ENCODE measurements at regions not wholly inside any gene's neighbourhood (a gene's known extent, or its start where the extent isn't known, plus 50 kb on each side); places are given as distances from the start of the nearest gene placed in this dataset.

GRCh38 chr2:67619204-67619603, 222.1 kb downstream of the ETAA1 start:
- TF ChIP-seq POLR2AphosphoS5 (IDR thresholded peaks at IDR 0.05; ENCODE audit: low read depth, low read length) (no peak), CTCF (IDR thresholded peaks at IDR 0.05 in 2 of 3, conservative IDR thresholded peaks at IDR 0.05 in 1 of 3; ENCODE audit: borderline replicate concordance in 1 of 3, insufficient read depth in 1 of 3, low read depth in 2 of 3, low read length in 2 of 3) (no peak), REST (IDR thresholded peaks at IDR 0.05; ENCODE audit: low read depth) (no peak), RAD21 (IDR thresholded peaks at IDR 0.05; ENCODE audit: low read depth) (no peak), EGR1 (IDR thresholded peaks at IDR 0.05; ENCODE audit: low read depth) (no peak), ATF3 (IDR thresholded peaks at IDR 0.05) (no peak), SRF (IDR thresholded peaks at IDR 0.05; ENCODE audit: low read depth) (no peak), EZH2 (IDR thresholded peaks at IDR 0.05) (no peak), ZFX (IDR thresholded peaks at IDR 0.05) (no peak), EZH2phosphoT487 (IDR thresholded peaks at IDR 0.05; ENCODE audit: borderline replicate concordance) (no peak), CEBPB (IDR thresholded peaks at IDR 0.05; ENCODE audit: low read depth) (no peak), YY1 (IDR thresholded peaks at IDR 0.05; ENCODE audit: extremely low read depth, insufficient replicate concordance, low read depth, low read length) (no peak), CBX3 (IDR thresholded peaks at IDR 0.05; ENCODE audit: low read depth) (no peak)

All from HCT116 (cell line).